Lower leg skin (tissue), 4 donors: ENCODE measurements at regions not wholly inside any gene's neighbourhood (a gene's known extent, or its start where the extent isn't known, plus 50 kb on each side); places are given as distances from the start of the nearest gene placed in this dataset.

Source experiments
- DNase-seq, 2 donors: peaks; one replicate each; pipeline ENCODE4 v3.0.0-alpha.2; 2019; ENCODE audit warnings: low spot score in 2 of 2
- H3K4me3 ChIP-seq: fragments of 200-600 bp; sonication (generic); 2 replicates; pipeline ENCODE4 v1.5.1; 2017; ENCODE audit warnings: mild to moderate bottlenecking, low read depth; ENCODE audit not compliant: poor library complexity, severe bottlenecking
- POLR2A ChIP-seq, 2 donors: fragments of 450-650 bp; IDR thresholded peaks; one replicate each; pipeline ENCODE4 v1.6.1; 2016 to 2017; ENCODE audit warnings: antibody characterized with exemption in 2 of 2, mild to moderate bottlenecking in 1 of 2, moderate library complexity in 1 of 2
- WGBS, 2 donors: methylation state at CpG; one replicate each; pipeline ENCODE4 v1.1.5; 2018; 5-methylcytosine and 5-hydroxymethylcytosine counted together
- intact Hi-C: fragments of 100-400 bp; cut with DNase I; formaldehyde crosslinking; loops from one replicate; pipeline ENCODE4 v1.15.0; 2023; ENCODE audit warnings: low total_unique reads
- TF ChIP-seq, protein P1 (sequence below), 3 donors: fragments of 450-650 bp; IDR thresholded peaks; one replicate each; pipeline ENCODE4 v1.5.1; 2016; ENCODE audit warnings: antibody characterized with exemption in 3 of 3, mild to moderate bottlenecking in 3 of 3, moderate library complexity in 2 of 3

DNA sequence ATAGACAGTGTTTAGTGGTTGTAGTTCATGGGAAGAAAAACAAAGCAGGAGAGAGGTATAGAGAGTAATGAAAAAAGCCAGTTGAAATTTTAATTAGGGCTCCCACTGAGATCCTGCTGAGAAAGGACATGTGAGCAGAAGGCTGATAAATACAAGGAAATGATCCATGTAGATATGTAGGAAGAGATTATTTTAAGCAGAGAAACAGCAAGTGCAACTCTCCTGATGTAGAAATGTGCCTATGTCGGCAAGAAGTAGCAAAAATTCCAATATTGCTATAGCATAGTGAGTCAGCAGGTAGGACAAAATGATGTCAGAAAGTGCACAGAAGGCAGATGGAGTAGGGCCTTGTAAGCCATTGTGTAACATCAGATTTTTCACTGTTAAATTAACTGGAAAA is 1027.3 kb downstream of the PCDH18 start:
- no peak for DNase-seq
- 59 to 68% methylated on average over 1 of the region's 1 CpG for WGBS, 2 donors
- H3K4me3 ChIP-seq: no peak overlapping the region
- intact Hi-C loops: no loop called here
- TF ChIP-seq POLR2A (IDR thresholded peaks at IDR 0.05): no peak
- TF ChIP-seq, protein P1, sequence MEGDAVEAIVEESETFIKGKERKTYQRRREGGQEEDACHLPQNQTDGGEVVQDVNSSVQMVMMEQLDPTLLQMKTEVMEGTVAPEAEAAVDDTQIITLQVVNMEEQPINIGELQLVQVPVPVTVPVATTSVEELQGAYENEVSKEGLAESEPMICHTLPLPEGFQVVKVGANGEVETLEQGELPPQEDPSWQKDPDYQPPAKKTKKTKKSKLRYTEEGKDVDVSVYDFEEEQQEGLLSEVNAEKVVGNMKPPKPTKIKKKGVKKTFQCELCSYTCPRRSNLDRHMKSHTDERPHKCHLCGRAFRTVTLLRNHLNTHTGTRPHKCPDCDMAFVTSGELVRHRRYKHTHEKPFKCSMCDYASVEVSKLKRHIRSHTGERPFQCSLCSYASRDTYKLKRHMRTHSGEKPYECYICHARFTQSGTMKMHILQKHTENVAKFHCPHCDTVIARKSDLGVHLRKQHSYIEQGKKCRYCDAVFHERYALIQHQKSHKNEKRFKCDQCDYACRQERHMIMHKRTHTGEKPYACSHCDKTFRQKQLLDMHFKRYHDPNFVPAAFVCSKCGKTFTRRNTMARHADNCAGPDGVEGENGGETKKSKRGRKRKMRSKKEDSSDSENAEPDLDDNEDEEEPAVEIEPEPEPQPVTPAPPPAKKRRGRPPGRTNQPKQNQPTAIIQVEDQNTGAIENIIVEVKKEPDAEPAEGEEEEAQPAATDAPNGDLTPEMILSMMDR (IDR thresholded peaks at IDR 0.05): no peak

DNA sequence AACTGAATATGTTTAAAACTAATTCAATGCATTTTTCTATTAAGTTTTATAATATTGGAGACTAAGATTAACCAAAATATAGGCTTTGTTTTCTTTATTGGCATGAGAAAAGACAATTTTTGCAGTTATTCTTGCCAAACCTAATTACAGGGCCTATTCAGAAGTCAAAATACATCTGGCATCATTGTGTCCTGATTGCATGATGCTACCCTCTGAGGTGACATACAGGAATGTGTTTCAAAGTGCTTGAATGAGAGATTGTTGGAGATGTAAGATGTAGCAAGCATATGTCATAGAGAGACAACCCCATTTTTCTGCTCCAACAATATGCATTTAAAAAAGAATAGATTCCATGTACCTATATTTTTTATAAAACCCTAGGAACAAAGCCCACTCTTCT is 1036.4 kb downstream of the PCDH18 start:
- no peak overlapping the region for H3K4me3 ChIP-seq
- DNase-seq: no peak
- TF ChIP-seq, protein P1 (IDR thresholded peaks at IDR 0.05): no peak
- TF ChIP-seq POLR2A (IDR thresholded peaks at IDR 0.05): no peak
- intact Hi-C loops: no loop called here

DNA sequence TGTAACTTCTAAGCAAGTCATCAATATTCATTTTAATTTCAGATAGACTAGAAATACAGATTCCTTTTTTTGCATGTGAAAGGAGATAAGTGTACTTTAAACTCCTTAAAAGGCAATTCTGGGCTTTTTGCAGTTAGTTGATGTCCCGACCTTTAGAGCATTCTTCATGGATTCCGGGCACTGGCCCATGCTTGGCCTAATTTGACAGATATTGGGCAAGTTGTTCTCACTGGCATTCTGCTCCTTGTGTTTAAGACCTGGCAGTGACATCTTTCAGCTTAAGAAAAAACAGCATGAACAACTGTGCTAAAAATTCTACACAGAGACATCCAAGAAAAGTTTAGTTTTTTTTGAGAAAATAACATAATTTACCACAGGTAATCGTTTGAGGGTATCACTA is 1037.2 kb downstream of the PCDH18 start:
- intact Hi-C loops: no loop called here
- no peak for TF ChIP-seq POLR2A (IDR thresholded peaks at IDR 0.05)
- TF ChIP-seq, protein P1 (IDR thresholded peaks at IDR 0.05): no peak
- 63 to 71% methylated on average over 3 of the region's 3 CpGs for WGBS, 2 donors
- H3K4me3 ChIP-seq: no peak overlapping the region
- no peak for DNase-seq

DNA sequence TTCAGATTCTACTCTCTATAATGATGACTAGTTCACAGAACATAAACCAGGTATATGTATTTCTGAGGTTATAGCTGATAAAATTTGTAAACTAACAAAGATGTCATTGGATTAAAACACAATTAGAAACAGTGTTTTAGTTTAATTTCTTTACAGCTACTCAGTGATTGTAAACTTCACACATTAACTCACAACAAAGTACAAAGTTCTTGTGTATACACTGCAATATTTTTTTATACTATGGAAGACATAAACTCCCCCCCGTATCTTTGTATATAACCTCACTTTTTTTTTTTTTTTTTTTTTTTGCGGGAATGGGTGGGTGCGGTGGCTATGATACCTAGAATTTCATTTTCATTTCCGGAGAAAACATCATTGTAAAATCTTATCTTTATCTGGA is 1043.2 kb downstream of the PCDH18 start:
- WGBS, 2 donors: 70 to 72% methylated on average over 4 of the region's 4 CpGs
- H3K4me3 ChIP-seq: no peak overlapping the region
- intact Hi-C loops: no loop called here
- TF ChIP-seq, protein P1 (IDR thresholded peaks at IDR 0.05): no peak
- DNase-seq: no peak

DNA sequence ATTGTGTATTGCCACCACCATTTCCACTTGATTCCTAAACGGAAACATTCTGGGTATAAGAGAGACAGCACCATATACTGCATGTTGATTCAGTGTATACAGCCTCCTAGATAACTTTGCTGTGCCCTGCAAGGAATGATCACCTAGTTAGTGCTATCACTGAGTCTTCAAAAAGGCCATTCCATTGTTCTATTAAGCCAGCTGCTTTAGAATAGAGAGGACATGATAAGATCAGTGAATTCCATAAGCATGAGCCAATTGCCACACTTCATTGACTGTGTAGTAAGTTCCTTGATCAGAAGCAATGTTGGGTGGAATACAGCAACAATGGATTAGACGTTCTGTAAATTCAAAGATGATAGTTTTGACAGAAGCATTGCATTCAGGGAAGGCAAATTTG is 1047.3 kb downstream of the PCDH18 start:
- no peak overlapping the region for H3K4me3 ChIP-seq
- intact Hi-C loops: no loop called here
- TF ChIP-seq POLR2A (IDR thresholded peaks at IDR 0.05): no peak
- TF ChIP-seq, protein P1 (IDR thresholded peaks at IDR 0.05): no peak
- WGBS, 2 donors: 71 to 73% methylated on average over 2 of the region's 2 CpGs
- no peak for DNase-seq

DNA sequence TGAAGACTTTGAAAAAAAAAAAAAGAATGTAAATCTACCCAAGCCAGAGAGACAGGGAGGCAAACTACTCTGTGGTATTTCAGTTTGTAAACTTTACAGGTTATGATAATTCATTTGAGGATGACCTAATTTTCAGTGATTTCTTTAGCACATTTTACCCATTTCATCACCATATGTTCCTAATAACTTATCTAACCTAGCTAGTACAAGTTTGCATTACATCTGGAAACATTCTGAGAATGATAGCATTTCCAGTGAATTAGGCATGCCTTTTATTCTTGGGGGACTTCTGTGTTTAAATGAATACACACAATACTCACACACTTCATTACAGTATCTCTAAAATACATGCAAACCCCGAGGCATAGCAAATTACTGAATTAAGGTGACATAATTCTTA is 1055.5 kb downstream of the PCDH18 start:
- no peak for DNase-seq

More for the DNA sequence above, 1055.5 kb downstream of the PCDH18 start:
- 37 to 39% methylated on average over 1 of the region's 1 CpG for WGBS, 2 donors
- TF ChIP-seq POLR2A (IDR thresholded peaks at IDR 0.05): no peak
- TF ChIP-seq, protein P1 (IDR thresholded peaks at IDR 0.05): no peak
- no peak overlapping the region for H3K4me3 ChIP-seq
- intact Hi-C loops: no loop called here
